ENCODE measurements at regions not wholly inside any gene's neighbourhood (a gene's known extent, or its start where the extent isn't known, plus 50 kb on each side); places are given as distances from the start of the nearest gene placed in this dataset.
A peak's percentile ranks its signal among the peaks of the same experiment; 100 is the strongest.

DNA sequence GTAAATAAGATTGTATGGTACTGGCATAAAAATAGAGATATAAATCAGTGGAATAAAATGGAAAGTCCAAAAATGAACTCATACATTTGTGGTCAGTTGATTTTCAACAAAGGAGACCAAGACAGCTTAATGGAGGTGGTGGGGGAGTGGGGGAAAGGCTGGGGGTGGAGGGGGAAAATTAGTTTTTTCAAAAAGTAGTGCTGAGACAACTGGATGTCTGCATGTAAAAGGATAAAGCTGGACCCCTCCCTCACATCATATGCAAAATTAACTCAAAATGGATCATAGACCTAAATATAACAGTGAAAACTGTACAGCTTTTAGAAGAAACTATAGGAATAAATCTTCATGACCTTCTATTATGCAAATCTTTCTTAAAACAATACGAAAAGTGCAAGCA lies 107.0 kb downstream of the HMHB1 start:
- Histone ChIP-seq H2AFZ (ENCODE audit: low read length) (no peak overlapping the region), H3K4me2 (ENCODE audit: low read length) (no peak overlapping the region), H3K4me3 (ENCODE audit: low read length) (no peak overlapping the region), H4K20me1 (ENCODE audit: low read length) (no peaks in the 10 kb centered on the region), H3F3A (ENCODE audit: low read length, unreplicated experiment) (peaks cover 25% of the 10 kb centered on the region), H3K36me3 (ENCODE audit: low read depth, low read length) (no peaks in the 10 kb centered on the region), H3K4me1 (ENCODE audit: insufficient read depth, low read length) (peaks cover 57% of the 10 kb centered on the region), H3K27me3 (ENCODE audit: low read length) (no peaks in the 10 kb centered on the region), H3K27ac (ENCODE audit: low read length) (no peak overlapping the region), H3K9ac (ENCODE audit: low read length) (no peak overlapping the region), H3K9me2 (replicated peaks; ENCODE audit: low read length) (no peaks in the 10 kb centered on the region), H3K9me3 (ENCODE audit: low read length) (no peaks in the 10 kb centered on the region), H3K79me2 (ENCODE audit: low read length) (no peaks in the 10 kb centered on the region)
- ChIA-PET POLR2A (ENCODE audit: unreplicated experiment) (no interaction called here), CTCF (no interaction called here)
- ATAC-seq (no peak), DNase-seq (no peak)
- TF ChIP-seq EZH2phosphoT487 (IDR thresholded peaks at IDR 0.05; ENCODE audit: borderline replicate concordance, low read length) = no peak
- TF ChIP-seq EZH2 (IDR thresholded peaks at IDR 0.05; ENCODE audit: low read length, unreplicated experiment) = no peak
- TF ChIP-seq, protein P1, sequence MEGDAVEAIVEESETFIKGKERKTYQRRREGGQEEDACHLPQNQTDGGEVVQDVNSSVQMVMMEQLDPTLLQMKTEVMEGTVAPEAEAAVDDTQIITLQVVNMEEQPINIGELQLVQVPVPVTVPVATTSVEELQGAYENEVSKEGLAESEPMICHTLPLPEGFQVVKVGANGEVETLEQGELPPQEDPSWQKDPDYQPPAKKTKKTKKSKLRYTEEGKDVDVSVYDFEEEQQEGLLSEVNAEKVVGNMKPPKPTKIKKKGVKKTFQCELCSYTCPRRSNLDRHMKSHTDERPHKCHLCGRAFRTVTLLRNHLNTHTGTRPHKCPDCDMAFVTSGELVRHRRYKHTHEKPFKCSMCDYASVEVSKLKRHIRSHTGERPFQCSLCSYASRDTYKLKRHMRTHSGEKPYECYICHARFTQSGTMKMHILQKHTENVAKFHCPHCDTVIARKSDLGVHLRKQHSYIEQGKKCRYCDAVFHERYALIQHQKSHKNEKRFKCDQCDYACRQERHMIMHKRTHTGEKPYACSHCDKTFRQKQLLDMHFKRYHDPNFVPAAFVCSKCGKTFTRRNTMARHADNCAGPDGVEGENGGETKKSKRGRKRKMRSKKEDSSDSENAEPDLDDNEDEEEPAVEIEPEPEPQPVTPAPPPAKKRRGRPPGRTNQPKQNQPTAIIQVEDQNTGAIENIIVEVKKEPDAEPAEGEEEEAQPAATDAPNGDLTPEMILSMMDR (conservative IDR thresholded peaks at IDR 0.05; ENCODE audit: low read depth, low read length) = no peak
- intact Hi-C loops (cut with micrococcal nuclease) = no loop called here
- BruUV-seq (replicated peaks) = no TSS peak

- Histone ChIP-seq H3K27me3 (ENCODE audit: low read length) (no peaks in the 10 kb centered on the region), H3K27ac (ENCODE audit: low read length) (peak overlapping the region; percentile 95), H3K36me3 (ENCODE audit: low read depth, low read length) (no peaks in the 10 kb centered on the region), H3K4me3 (ENCODE audit: low read length) (no peak overlapping the region), H3K4me1 (ENCODE audit: insufficient read depth, low read length) (peaks cover 53% of the 10 kb centered on the region), H3F3A (ENCODE audit: low read length, unreplicated experiment) (peaks cover 20% of the 10 kb centered on the region), H2AFZ (ENCODE audit: low read length) (no peak overlapping the region), H3K9me2 (replicated peaks; ENCODE audit: low read length) (no peaks in the 10 kb centered on the region), H4K20me1 (ENCODE audit: low read length) (no peaks in the 10 kb centered on the region), H3K4me2 (ENCODE audit: low read length) (peak overlapping the region; percentile 71), H3K79me2 (ENCODE audit: low read length) (no peaks in the 10 kb centered on the region), H3K9me3 (ENCODE audit: low read length) (no peaks in the 10 kb centered on the region), H3K9ac (ENCODE audit: low read length) (peak overlapping the region; percentile 66)
- DNase-seq (peak; percentile 79), ATAC-seq (peak; percentile 29)
- TF ChIP-seq, protein P1 (conservative IDR thresholded peaks at IDR 0.05; ENCODE audit: low read depth, low read length) = no peak
- TF ChIP-seq EZH2 (IDR thresholded peaks at IDR 0.05; ENCODE audit: low read length, unreplicated experiment) (no peak), EZH2phosphoT487 (IDR thresholded peaks at IDR 0.05; ENCODE audit: borderline replicate concordance, low read length) (no peak)
- POLR2A ChIA-PET (ENCODE audit: unreplicated experiment) = interaction anchor here (0.6 kb wide), 1 partner anchor 9 kb away, joined by 3 read pairs; no protein-coding TSS in a partner anchor
- BruUV-seq (replicated peaks) = no TSS peak
- intact Hi-C loops (cut with micrococcal nuclease) = loop anchor here (2.0 to 5.0 kb wide), 3 partner anchors 94 to 518 kb away; partner anchors contain the start of gene NR3C1
- CTCF ChIA-PET = no interaction called here
Observed at GRCh38 chr5:143920772-143921171, 108.8 kb downstream of the HMHB1 start.

- peak overlapping the region; percentile 95 for H3K27ac ChIP-seq (ENCODE audit: low read length)
- no peaks in the 10 kb centered on the region for H3K9me3 ChIP-seq (ENCODE audit: low read length)
- POLR2A ChIA-PET (ENCODE audit: unreplicated experiment) = interaction anchor here (0.6 kb wide), 2 partner anchors 10 to 386 kb away, joined by 3 read pairs; no protein-coding TSS in a partner anchor
- H3K9ac ChIP-seq (ENCODE audit: low read length) = peak overlapping the region; percentile 66
- no peaks in the 10 kb centered on the region for H3K27me3 ChIP-seq (ENCODE audit: low read length)
- H3K4me1 ChIP-seq (ENCODE audit: insufficient read depth, low read length) = peaks cover 53% of the 10 kb centered on the region
- TF ChIP-seq EZH2phosphoT487 (IDR thresholded peaks at IDR 0.05; ENCODE audit: borderline replicate concordance, low read length) = no peak
- TF ChIP-seq, protein P1 (conservative IDR thresholded peaks at IDR 0.05; ENCODE audit: low read depth, low read length) = no peak
- no peak for TF ChIP-seq EZH2 (IDR thresholded peaks at IDR 0.05; ENCODE audit: low read length, unreplicated experiment)
- H4K20me1 ChIP-seq (ENCODE audit: low read length) = no peaks in the 10 kb centered on the region
- CTCF ChIA-PET = no interaction called here
- no peaks in the 10 kb centered on the region for H3K9me2 ChIP-seq (replicated peaks; ENCODE audit: low read length)
- H3K4me3 ChIP-seq (ENCODE audit: low read length) = peak overlapping the region; percentile 36; the same call in 1 of the 2 replicates
- no peaks in the 10 kb centered on the region for H3K36me3 ChIP-seq (ENCODE audit: low read depth, low read length)
- no TSS peak for BruUV-seq (replicated peaks)
- no peak overlapping the region for H2AFZ ChIP-seq (ENCODE audit: low read length)
- H3K4me2 ChIP-seq (ENCODE audit: low read length) = peak overlapping the region; percentile 71
- no peaks in the 10 kb centered on the region for H3K79me2 ChIP-seq (ENCODE audit: low read length)
- ATAC-seq = peak; percentile 24
- intact Hi-C loops (cut with micrococcal nuclease) = loop anchor here (2.0 to 5.0 kb wide), 3 partner anchors 95 to 519 kb away; partner anchors contain the start of gene NR3C1
- peak; percentile 92 for DNase-seq
- H3F3A ChIP-seq (ENCODE audit: low read length, unreplicated experiment) = peaks cover 20% of the 10 kb centered on the region
Observed at GRCh38 chr5:143921525-143922311, 109.8 kb downstream of the HMHB1 start.

All from PC-3 (cell line).